Left lung (tissue), 4 donors: ENCODE measurements at regions not wholly inside any gene's neighbourhood (a gene's known extent, or its start where the extent isn't known, plus 50 kb on each side); places are given as distances from the start of the nearest gene placed in this dataset.
"Not testable (repeated sequence)": the region's sequence is repeated elsewhere in the genome, so short reads cannot be mapped to it uniquely, and the experiment has no call there.

Experiments used
- ATAC-seq: fragments of 200-7000 bp; cut with Tn5 transposase; one replicate; pipeline ENCODE4 v1.9.1; 2020; ENCODE audit warnings: moderate library complexity
- DNase-seq, 4 donors: peaks; one replicate each; pipeline ENCODE4 v3.0.0-alpha.2; 2013 to 2020
- H3K27ac ChIP-seq, 2 donors: fragments of 200-600 bp; sonication (generic) in 1 of 2; one replicate each; pipeline versions ENCODE4 v1.5.0 to v1.8.0; 2020 to 2021
- H3K27me3 ChIP-seq, 2 donors: fragments of 200-600 bp; sonication (generic) in 1 of 2; one replicate each; pipeline versions ENCODE4 v1.5.0 to v1.8.0; 2020 to 2021
- H3K36me3 ChIP-seq, 2 donors: fragments of 200-600 bp; sonication (generic) in 1 of 2; one replicate each; pipeline versions ENCODE4 v1.5.0 to v1.8.0; 2020 to 2021
- H3K4me1 ChIP-seq, 2 donors: fragments of 200-600 bp; one replicate each; pipeline ENCODE4 v1.8.0; 2021
- H3K4me3 ChIP-seq, 2 donors: fragments of 200-600 bp; sonication (generic) in 1 of 2; one replicate each; pipeline versions ENCODE4 v1.5.0 to v1.8.0; 2020 to 2021; ENCODE audit warnings: mild to moderate bottlenecking in 1 of 2
- H3K9me3 ChIP-seq, 2 donors: fragments of 200-600 bp; sonication (generic) in 1 of 2; one replicate each; pipeline versions ENCODE4 v1.5.0 to v1.8.0; 2020 to 2021
- intact Hi-C, 2 donors: fragments of 100-400 bp; cut with DNase I; formaldehyde crosslinking; loops; one replicate each; pipeline versions ENCODE4 v1.11.2 to v1.14.2; 2022
- TF ChIP-seq, protein P1 (sequence below), 2 donors: fragments of 200-600 bp; sonication (generic) in 1 of 2; IDR thresholded peaks; one replicate each; pipeline versions ENCODE4 v1.5.0 to v1.8.0; 2021; ENCODE audit warnings: antibody characterized with exemption in 2 of 2
- donor health status: DM: no; HTN: yes; CAD: no.
- donor health status: DM: no; HTN: no; CAD: no.

- Histone ChIP-seq H3K4me3 (no peak overlapping the region), H3K9me3 (no peaks in the 10 kb centered on the region), H3K27ac (no peak overlapping the region), H3K27me3 (no peaks in the 10 kb centered on the region), H3K4me1 (no peaks in the 10 kb centered on the region), H3K36me3 (no peaks in the 10 kb centered on the region)
- intact Hi-C loops: no loop called here
- TF ChIP-seq, protein P1, sequence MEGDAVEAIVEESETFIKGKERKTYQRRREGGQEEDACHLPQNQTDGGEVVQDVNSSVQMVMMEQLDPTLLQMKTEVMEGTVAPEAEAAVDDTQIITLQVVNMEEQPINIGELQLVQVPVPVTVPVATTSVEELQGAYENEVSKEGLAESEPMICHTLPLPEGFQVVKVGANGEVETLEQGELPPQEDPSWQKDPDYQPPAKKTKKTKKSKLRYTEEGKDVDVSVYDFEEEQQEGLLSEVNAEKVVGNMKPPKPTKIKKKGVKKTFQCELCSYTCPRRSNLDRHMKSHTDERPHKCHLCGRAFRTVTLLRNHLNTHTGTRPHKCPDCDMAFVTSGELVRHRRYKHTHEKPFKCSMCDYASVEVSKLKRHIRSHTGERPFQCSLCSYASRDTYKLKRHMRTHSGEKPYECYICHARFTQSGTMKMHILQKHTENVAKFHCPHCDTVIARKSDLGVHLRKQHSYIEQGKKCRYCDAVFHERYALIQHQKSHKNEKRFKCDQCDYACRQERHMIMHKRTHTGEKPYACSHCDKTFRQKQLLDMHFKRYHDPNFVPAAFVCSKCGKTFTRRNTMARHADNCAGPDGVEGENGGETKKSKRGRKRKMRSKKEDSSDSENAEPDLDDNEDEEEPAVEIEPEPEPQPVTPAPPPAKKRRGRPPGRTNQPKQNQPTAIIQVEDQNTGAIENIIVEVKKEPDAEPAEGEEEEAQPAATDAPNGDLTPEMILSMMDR (IDR thresholded peaks at IDR 0.05): no peak
- DNase-seq (no peak), ATAC-seq (no peak)
These were observed 253.0 kb downstream of the HINT1 start for GRCh38 chr5:130912088-130912487.

DNA sequence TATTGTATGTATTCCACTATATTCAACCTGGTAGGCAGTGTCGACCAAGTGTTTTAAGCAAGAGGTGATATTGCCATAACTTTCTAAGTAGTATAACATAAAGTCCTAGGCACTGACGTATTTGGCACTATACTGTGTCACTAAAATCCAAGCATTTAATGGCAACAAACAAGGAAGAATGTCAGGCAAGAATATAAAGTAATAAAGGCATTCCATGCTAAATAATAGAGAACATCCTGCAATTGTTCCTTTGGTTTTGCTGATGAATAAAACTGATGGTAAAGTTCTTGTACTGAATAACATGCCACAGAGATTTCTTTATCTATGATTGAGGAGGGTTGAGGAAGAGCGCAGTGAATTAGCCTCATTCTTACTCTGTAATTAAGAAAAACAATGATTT is 256.9 kb downstream of the HINT1 start:
- no peak overlapping the region for H3K27ac ChIP-seq

GRCh38 chr5:130897537-130898195 is 267.4 kb downstream of the HINT1 start:
- H3K4me3 ChIP-seq, intact Hi-C loops, H3K27me3 ChIP-seq, DNase-seq, H3K4me1 ChIP-seq, H3K9me3 ChIP-seq, H3K36me3 ChIP-seq, H3K27ac ChIP-seq, ATAC-seq: not testable (repeated sequence)

More for the DNA sequence above, 256.9 kb downstream of the HINT1 start:
- TF ChIP-seq, protein P1 (IDR thresholded peaks at IDR 0.05): no peak
- intact Hi-C loops: no loop called here
- H3K9me3 ChIP-seq: no peaks in the 10 kb centered on the region
- no peak for ATAC-seq
- H3K4me3 ChIP-seq: no peak overlapping the region
- no peak for DNase-seq
- H3K36me3 ChIP-seq: no peaks in the 10 kb centered on the region
- no peaks in the 10 kb centered on the region for H3K27me3 ChIP-seq
- no peaks in the 10 kb centered on the region for H3K4me1 ChIP-seq

- ATAC-seq, DNase-seq, H3K27me3 ChIP-seq, H3K9me3 ChIP-seq, intact Hi-C loops, H3K27ac ChIP-seq, H3K36me3 ChIP-seq, H3K4me1 ChIP-seq, H3K4me3 ChIP-seq: not testable (repeated sequence)
These were observed 267.9 kb downstream of the HINT1 start for GRCh38 chr5:130897181-130897536.

DNA sequence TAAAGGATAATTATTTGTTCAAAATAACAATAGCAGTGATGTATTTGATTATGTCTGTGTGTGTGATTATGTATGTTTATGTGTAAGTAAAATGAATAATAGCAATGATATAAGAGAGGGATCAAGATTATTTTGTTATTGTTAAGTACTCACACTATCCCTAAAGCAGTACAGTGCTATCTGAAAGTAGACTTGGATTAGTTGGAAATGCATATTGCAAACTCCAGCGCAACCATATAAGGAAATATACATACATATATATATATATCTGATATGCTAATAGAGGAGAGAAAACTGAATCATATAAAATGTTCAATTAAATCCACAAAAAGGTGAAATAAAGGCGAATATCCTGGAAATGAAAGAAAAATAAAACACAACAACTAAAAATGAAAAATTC is 268.4 kb downstream of the HINT1 start:
- Histone ChIP-seq H3K27ac (no peak overlapping the region), H3K36me3 (no peaks in the 10 kb centered on the region), H3K4me1 (no peaks in the 10 kb centered on the region), H3K4me3 (no peak overlapping the region), H3K9me3 (peaks cover 0 to 4% of the 10 kb centered on the region in 2 donors), H3K27me3 (no peaks in the 10 kb centered on the region)
- TF ChIP-seq, protein P1 (IDR thresholded peaks at IDR 0.05): no peak
- DNase-seq (no peak), ATAC-seq (no peak)
- intact Hi-C loops: no loop called here

- H3K4me3 ChIP-seq: no peak overlapping the region
- no peak overlapping the region for H3K27ac ChIP-seq
- ATAC-seq (no peak), DNase-seq (no peak)
- peaks cover 0 to 4% of the 10 kb centered on the region in 2 donors for H3K9me3 ChIP-seq
- H3K27me3 ChIP-seq: no peaks in the 10 kb centered on the region
- intact Hi-C loops: no loop called here
- no peaks in the 10 kb centered on the region for H3K36me3 ChIP-seq
- TF ChIP-seq, protein P1 (IDR thresholded peaks at IDR 0.05): no peak
- no peaks in the 10 kb centered on the region for H3K4me1 ChIP-seq
These were observed 272.1 kb downstream of the HINT1 start for GRCh38 chr5:130893006-130893405.
